Fibroblast of villous mesenchyme (primary cell): ENCODE measurements at regions not wholly inside any gene's neighbourhood (a gene's known extent, or its start where the extent isn't known, plus 50 kb on each side); places are given as distances from the start of the nearest gene placed in this dataset.
"Not testable (repeated sequence)": the region's sequence is repeated elsewhere in the genome, so short reads cannot be mapped to it uniquely, and the experiment has no call there.

ENCODE experiments used
- DNase-seq: peaks from one replicate; pipeline ENCODE4 v3.0.0-alpha.2; 2010; ENCODE audit warnings: low read depth
- H3K4me3 ChIP-seq: 2 replicates; pipeline ENCODE4 v1.5.1; 2011; ENCODE audit warnings: low read depth, mild to moderate bottlenecking, low read length
- TF ChIP-seq, protein P1 (sequence below): IDR thresholded peaks from 2 replicates; pipeline ENCODE4 v1.5.1; 2012; ENCODE audit warnings: low read depth, mild to moderate bottlenecking, low read length; ENCODE audit not compliant: insufficient read depth

DNA sequence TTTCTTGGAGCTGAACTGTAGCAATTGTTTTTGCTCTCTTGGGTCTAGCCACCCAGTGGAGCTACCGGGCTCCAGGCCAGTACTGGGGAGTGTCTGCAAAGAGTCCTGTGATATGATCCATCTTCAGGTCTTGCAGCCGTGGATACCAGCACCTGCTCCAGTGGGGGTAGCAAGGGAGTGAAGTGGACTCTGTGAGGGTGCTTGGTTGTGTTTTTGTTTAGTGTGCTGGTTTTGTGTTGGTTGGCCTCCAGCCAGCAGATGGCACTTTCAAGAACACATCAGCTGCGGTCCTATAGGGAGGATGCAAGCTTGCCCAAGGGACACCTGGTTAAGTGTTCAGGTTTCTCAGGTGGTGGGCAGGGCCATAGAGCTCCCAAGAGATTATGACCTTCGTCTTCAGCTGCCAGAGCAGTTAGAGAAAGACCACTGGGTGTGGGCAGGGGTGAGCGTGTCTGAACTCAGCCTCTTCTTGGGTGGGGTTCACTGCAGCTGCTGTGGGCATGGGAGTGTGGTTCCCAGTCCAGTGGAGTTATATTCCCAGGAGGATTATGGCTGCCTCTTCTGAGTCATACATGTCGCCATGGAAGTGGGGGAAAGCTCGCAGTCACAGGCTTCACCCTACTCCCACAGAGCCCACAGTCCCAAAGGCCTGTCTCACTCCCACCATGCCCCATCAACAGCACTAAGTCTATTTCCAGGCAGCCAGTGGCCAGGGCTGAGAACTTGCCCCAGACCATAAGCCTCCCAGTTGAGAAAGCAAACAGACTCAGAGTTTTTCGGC, 811.6 kb downstream of the GLUD2 start:
- DNase-seq, result no peak
- TF ChIP-seq, protein P1, sequence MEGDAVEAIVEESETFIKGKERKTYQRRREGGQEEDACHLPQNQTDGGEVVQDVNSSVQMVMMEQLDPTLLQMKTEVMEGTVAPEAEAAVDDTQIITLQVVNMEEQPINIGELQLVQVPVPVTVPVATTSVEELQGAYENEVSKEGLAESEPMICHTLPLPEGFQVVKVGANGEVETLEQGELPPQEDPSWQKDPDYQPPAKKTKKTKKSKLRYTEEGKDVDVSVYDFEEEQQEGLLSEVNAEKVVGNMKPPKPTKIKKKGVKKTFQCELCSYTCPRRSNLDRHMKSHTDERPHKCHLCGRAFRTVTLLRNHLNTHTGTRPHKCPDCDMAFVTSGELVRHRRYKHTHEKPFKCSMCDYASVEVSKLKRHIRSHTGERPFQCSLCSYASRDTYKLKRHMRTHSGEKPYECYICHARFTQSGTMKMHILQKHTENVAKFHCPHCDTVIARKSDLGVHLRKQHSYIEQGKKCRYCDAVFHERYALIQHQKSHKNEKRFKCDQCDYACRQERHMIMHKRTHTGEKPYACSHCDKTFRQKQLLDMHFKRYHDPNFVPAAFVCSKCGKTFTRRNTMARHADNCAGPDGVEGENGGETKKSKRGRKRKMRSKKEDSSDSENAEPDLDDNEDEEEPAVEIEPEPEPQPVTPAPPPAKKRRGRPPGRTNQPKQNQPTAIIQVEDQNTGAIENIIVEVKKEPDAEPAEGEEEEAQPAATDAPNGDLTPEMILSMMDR, result no peak
- no peak overlapping the region for H3K4me3 ChIP-seq

GRCh38 chrX:121863976-121864375, 816.6 kb downstream of the GLUD2 start:
- H3K4me3 ChIP-seq, result no peak overlapping the region
- TF ChIP-seq, protein P1, result no peak
- no peak for DNase-seq

- TF ChIP-seq, protein P1, result no peak
- no peak overlapping the region for H3K4me3 ChIP-seq
- no peak for DNase-seq
Measured at GRCh38 chrX:121864561-121864960, 817.2 kb downstream of the GLUD2 start.

GRCh38 chrX:121869876-121870477, 822.6 kb downstream of the GLUD2 start:
- no peak for DNase-seq
- TF ChIP-seq, protein P1, result no peak
- no peak overlapping the region for H3K4me3 ChIP-seq

DNA sequence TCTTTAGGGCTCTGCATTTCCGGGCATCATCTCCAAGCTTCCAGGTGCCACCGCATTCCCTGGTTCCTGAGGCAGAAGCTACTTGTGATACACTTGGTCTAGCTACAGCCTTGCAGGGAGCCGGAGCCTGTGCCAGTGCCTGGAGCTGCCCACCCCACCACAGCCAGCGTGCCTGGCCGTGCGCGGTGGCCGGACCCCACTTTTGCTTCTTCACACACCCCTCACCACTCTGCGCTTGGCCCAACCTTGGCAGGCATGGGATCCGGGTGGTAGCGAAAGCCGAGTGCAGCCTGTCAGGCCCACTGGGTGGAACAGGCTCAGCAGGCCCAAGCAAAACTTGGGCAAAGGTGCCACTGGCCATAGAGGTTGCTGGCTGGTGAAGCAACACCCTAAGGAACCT, 823.7 kb downstream of the GLUD2 start:
- H3K4me3 ChIP-seq, result no peak overlapping the region
- TF ChIP-seq, protein P1, result no peak
- DNase-seq, result no peak

DNA sequence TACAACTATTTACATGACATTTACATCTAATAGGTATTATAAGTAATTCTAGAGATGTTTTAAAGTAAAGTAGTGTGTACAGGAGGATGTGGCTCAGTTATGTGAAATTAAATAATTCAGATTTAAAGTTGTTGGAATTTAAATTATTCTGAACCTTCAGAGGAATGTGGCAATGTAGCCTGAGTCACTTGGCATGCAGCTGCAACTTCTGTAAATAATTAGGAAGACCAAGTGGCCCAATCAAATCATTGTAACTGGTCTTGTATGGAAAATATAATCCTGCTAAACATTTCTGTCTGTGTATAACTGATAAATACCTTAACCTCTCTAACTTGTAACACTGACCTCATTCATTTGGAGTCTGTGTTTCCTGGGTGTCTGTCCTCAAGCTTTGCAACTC, 828.9 kb downstream of the GLUD2 start:
- peak; percentile 14 for DNase-seq
- H3K4me3 ChIP-seq, result no peak overlapping the region

DNA sequence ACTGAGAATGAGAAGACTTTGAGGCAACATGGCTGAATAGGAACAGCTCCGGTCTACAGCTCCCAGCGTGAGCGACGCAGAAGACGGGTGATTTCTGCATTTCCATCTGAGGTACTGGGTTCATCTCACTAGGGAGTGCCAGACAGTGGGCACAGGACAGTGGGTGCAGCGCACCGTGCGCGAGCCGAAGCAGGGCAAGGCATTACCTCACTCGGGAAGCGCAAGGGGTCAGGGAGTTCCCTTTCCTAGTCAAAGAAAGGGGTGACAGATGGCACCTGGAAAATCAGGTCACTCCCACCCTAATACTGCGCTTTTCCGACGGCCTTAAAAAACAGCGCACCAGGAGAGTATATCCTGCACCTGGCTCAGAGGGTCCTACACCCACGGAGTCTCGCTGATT, 829.9 kb downstream of the GLUD2 start:
- DNase-seq, H3K4me3 ChIP-seq: not testable (repeated sequence)

More for the DNA sequence above, 828.9 kb downstream of the GLUD2 start:
- TF ChIP-seq, protein P1, result no peak
